GM19463 (cell line): ENCODE measurements at regions not wholly inside any gene's neighbourhood (a gene's known extent, or its start where the extent isn't known, plus 50 kb on each side); places are given as distances from the start of the nearest gene placed in this dataset.
A peak's percentile ranks its signal among the peaks of the same experiment; 100 is the strongest.
"Not testable (repeated sequence)": the region's sequence is repeated elsewhere in the genome, so short reads cannot be mapped to it uniquely, and the experiment has no call there.

Experiments
- ATAC-seq: cut with Tn5 transposase; IDR thresholded peaks from one replicate; pipeline ENCODE4 v1.9.1; 2021; ENCODE audit warnings: mild to moderate bottlenecking, moderate library complexity; ENCODE audit not compliant: unreplicated experiment

GRCh38 chr20:12925210-12925755 lies 83.5 kb upstream of the SPTLC3 start:
- ATAC-seq = peak; percentile 97

GRCh38 chr20:12925863-12926793 lies 82.6 kb upstream of the SPTLC3 start:
- no peak for ATAC-seq

- ATAC-seq = no peak
These were observed 81.3 kb upstream of the SPTLC3 start for GRCh38 chr20:12927489-12927888.

- no peak for ATAC-seq
These were observed 80.4 kb upstream of the SPTLC3 start for GRCh38 chr20:12928358-12928754.

GRCh38 chr20:12928755-12929401 lies 79.9 kb upstream of the SPTLC3 start:
- ATAC-seq = no peak

- ATAC-seq = peak; percentile 53
These were observed 72.8 kb upstream of the SPTLC3 start for GRCh38 chr20:12936020-12936419.

- no peak for ATAC-seq
These were observed 72.2 kb upstream of the SPTLC3 start for GRCh38 chr20:12936524-12936923.

GRCh38 chr20:12941025-12941424 lies 67.7 kb upstream of the SPTLC3 start:
- no peak for ATAC-seq

- no peak for ATAC-seq
These were observed 66.6 kb upstream of the SPTLC3 start for GRCh38 chr20:12942123-12942522.

- ATAC-seq = no peak
These were observed 62.0 kb upstream of the SPTLC3 start for GRCh38 chr20:12946789-12947188.

GRCh38 chr20:12947691-12948090 lies 61.1 kb upstream of the SPTLC3 start:
- no peak for ATAC-seq

GRCh38 chr20:12949429-12949980 lies 59.3 kb upstream of the SPTLC3 start:
- ATAC-seq = no peak

GRCh38 chr20:12954254-12954653 lies 54.5 kb upstream of the SPTLC3 start:
- ATAC-seq = not testable (repeated sequence)

- no peak for ATAC-seq
These were observed 53.2 kb upstream of the SPTLC3 start for GRCh38 chr20:12955611-12956010.

- no peak for ATAC-seq
These were observed 52.5 kb upstream of the SPTLC3 start for GRCh38 chr20:12956303-12956702.

GRCh38 chr20:12957968-12958367 lies 50.8 kb upstream of the SPTLC3 start:
- ATAC-seq = no peak
